Testis (tissue), 2 donors: ENCODE measurements at regions not wholly inside any gene's neighbourhood (a gene's known extent, or its start where the extent isn't known, plus 50 kb on each side); places are given as distances from the start of the nearest gene placed in this dataset.

Source experiments
- DNase-seq: peaks from one replicate; pipeline ENCODE4 v3.0.0-alpha.2; 2019
- H3K27ac ChIP-seq, 2 donors: fragments of 200-600 bp; sonication (generic); one replicate each; pipeline ENCODE4 v1.5.1; 2019
- H3K27me3 ChIP-seq: fragments of 200-600 bp; sonication (generic); one replicate; pipeline ENCODE4 v1.5.1; 2019
- H3K36me3 ChIP-seq: fragments of 200-600 bp; sonication (generic); one replicate; pipeline ENCODE4 v1.5.1; 2017; ENCODE audit warnings: low read depth; ENCODE audit errors: missing control alignments
- H3K4me1 ChIP-seq: fragments of 200-600 bp; sonication (generic); one replicate; pipeline ENCODE4 v1.5.1; 2019
- H3K4me3 ChIP-seq, 2 donors: fragments of 200-600 bp; sonication (generic); one replicate each; pipeline ENCODE4 v1.5.1; 2017 to 2019
- H3K9me3 ChIP-seq: fragments of 200-600 bp; sonication (generic); one replicate; pipeline ENCODE4 v1.5.1; 2017
- POLR2A ChIP-seq: fragments of 450-650 bp; IDR thresholded peaks from one replicate; pipeline ENCODE4 v1.6.1; 2017; ENCODE audit warnings: antibody characterized with exemption, mild to moderate bottlenecking, moderate library complexity
- WGBS, 2 donors: methylation state at CpG; one replicate each; pipeline ENCODE4 v1.1.5; 2018; 5-methylcytosine and 5-hydroxymethylcytosine counted together
- intact Hi-C: fragments of 100-400 bp; cut with DNase I; formaldehyde crosslinking; loops from one replicate; pipeline ENCODE4 v1.15.1; 2023; ENCODE audit warnings: low total_unique reads
- TF ChIP-seq, protein P1 (sequence below), 3 experiments: fragments of 450-650 bp in 2 of 3; fragments of 200-600 bp in 1 of 3; sonication (generic) in 1 of 3; IDR thresholded peaks; one replicate each; pipeline ENCODE4 v1.5.1; 2016 to 2019; ENCODE audit warnings: antibody characterized with exemption in 3 of 3, mild to moderate bottlenecking in 2 of 3, moderate library complexity in 1 of 3

DNA sequence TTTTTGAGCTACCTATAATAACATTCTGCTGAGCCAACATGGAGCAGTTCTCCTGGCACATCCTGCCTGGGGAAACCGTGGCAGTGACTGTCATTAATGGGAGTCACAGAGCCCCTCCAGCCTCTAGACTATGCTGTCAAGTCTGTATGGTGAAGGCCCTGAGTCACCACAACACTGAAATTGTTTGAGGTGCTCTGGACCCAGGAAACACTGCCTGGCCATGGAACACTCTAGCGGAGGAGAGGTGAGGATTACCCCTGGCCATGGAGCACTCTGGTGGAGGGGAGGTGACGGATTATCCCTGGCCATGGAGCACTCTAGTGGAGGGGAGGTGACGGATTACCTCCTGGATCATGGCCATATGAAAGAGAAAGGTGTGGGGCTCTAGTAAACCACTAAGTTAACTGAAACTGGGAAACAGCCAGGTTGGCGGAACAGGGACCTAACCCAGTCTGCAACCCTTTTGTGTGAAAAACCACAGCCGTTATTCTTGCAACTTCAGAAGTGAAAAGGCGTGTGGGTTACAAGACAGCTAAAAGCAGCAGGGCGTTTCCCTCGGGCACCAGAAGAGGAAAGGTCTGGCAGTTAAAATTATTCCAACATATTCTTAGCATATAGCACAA, 156.7 kb downstream of the KCNJ12 start:
- Histone ChIP-seq H3K27me3 (no peaks in the 10 kb centered on the region), H3K27ac (no peak overlapping the region), H3K4me3 (no peak overlapping the region), H3K36me3 (no peaks in the 10 kb centered on the region), H3K9me3 (no peaks in the 10 kb centered on the region), H3K4me1 (no peaks in the 10 kb centered on the region)
- TF ChIP-seq, protein P1, sequence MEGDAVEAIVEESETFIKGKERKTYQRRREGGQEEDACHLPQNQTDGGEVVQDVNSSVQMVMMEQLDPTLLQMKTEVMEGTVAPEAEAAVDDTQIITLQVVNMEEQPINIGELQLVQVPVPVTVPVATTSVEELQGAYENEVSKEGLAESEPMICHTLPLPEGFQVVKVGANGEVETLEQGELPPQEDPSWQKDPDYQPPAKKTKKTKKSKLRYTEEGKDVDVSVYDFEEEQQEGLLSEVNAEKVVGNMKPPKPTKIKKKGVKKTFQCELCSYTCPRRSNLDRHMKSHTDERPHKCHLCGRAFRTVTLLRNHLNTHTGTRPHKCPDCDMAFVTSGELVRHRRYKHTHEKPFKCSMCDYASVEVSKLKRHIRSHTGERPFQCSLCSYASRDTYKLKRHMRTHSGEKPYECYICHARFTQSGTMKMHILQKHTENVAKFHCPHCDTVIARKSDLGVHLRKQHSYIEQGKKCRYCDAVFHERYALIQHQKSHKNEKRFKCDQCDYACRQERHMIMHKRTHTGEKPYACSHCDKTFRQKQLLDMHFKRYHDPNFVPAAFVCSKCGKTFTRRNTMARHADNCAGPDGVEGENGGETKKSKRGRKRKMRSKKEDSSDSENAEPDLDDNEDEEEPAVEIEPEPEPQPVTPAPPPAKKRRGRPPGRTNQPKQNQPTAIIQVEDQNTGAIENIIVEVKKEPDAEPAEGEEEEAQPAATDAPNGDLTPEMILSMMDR (IDR thresholded peaks at IDR 0.05) = no peak
- TF ChIP-seq POLR2A = no peak
- intact Hi-C loops = no loop called here
- 92 to 93% methylated on average over 9 of the region's 9 CpGs for WGBS, 2 donors
- DNase-seq = no peak

DNA sequence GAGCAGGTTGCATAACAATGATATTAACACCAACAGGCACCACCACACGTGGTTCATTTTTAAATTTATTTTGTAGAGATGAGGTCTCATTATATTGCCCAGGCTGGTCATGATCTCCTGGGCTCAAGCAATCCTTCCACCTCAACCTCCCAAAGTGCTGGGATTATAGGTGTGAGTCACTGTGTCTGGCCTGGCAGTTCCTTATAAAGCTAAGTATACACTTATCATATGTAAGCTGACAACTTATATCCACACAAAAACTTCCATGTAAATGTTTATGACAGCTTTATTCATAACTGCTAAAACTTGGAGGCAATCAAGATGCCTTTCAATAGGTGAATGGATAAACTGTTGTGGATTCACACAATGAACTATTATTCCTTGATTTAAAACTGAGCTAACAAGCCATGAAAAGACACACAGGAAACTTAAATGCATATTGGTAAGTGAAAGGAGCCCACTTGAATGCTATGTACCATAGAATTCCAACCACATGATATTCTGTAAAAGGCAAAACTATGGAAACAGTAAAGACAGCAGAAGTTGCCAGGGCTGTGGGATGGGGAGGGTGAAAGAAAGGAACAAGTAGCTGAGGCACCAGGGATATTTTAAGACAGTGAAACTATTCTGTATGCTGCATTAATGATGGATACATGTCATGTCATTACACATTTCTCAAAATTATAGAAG, 156.5 kb upstream of the KCNJ18 start:
- H3K27ac ChIP-seq = no peak overlapping the region
- no peaks in the 10 kb centered on the region for H3K9me3 ChIP-seq
- intact Hi-C loops = no loop called here
- no peaks in the 10 kb centered on the region for H3K27me3 ChIP-seq
- WGBS, 2 donors = 71% methylated on average over 1 of the region's 1 CpG
- TF ChIP-seq, protein P1 (IDR thresholded peaks at IDR 0.05) = no peak
- no peak for TF ChIP-seq POLR2A
- DNase-seq = no peak
- H3K4me3 ChIP-seq = no peak overlapping the region
- no peaks in the 10 kb centered on the region for H3K36me3 ChIP-seq
- H3K4me1 ChIP-seq = no peaks in the 10 kb centered on the region

DNA sequence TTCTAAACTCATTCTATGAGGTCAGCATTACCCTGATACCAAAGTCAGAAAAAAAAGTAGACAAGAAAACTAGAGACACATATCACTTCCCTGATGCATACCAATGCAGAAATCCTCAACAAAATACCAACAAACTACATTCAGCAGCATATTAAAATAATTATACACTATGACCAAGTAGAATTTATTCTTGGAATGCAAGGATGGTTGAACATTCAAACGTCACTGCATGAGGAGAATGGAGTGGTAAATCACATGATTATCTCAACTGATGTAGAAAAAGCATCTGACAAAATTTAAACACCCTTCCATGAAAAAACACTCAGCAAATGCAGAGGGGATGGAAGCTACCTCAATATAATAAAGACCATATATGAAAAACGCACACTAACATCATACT, 155.0 kb upstream of the KCNJ18 start:
- intact Hi-C loops = no loop called here
- 87 to 93% methylated on average over 2 of the region's 2 CpGs for WGBS, 2 donors
- H3K36me3 ChIP-seq = no peaks in the 10 kb centered on the region
- H3K9me3 ChIP-seq = no peaks in the 10 kb centered on the region
- no peak overlapping the region for H3K27ac ChIP-seq
- no peaks in the 10 kb centered on the region for H3K4me1 ChIP-seq
- TF ChIP-seq, protein P1 (IDR thresholded peaks at IDR 0.05) = no peak
- no peak for TF ChIP-seq POLR2A
- H3K27me3 ChIP-seq = no peaks in the 10 kb centered on the region
- DNase-seq = no peak
- no peak overlapping the region for H3K4me3 ChIP-seq

DNA sequence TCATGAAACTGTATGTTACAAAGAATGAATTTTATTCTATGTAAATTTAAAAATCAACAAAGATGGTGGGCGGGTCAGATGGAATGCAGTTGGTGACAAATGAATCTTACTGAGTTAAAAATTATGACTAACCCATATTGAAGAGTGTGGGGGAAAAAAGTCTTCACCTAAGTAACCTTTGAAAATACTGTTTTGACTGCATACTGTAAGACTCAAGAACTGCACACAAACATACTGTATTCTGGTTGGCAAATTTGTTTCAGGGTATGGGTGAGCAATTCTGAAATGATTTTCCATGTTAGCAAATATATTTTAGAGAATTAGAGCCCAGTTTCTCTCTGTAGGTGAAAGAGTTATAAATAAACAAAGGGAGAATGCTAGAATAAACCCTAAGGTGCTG, 153.7 kb upstream of the KCNJ18 start:
- Histone ChIP-seq H3K27me3 (no peaks in the 10 kb centered on the region), H3K36me3 (no peaks in the 10 kb centered on the region), H3K4me3 (no peak overlapping the region), H3K27ac (no peak overlapping the region), H3K9me3 (no peaks in the 10 kb centered on the region), H3K4me1 (no peaks in the 10 kb centered on the region)
- no peak for TF ChIP-seq POLR2A
- TF ChIP-seq, protein P1 (IDR thresholded peaks at IDR 0.05) = no peak
- WGBS, 2 donors = 94 to 96% methylated on average over 1 of the region's 1 CpG
- DNase-seq = no peak
- intact Hi-C loops = no loop called here

DNA sequence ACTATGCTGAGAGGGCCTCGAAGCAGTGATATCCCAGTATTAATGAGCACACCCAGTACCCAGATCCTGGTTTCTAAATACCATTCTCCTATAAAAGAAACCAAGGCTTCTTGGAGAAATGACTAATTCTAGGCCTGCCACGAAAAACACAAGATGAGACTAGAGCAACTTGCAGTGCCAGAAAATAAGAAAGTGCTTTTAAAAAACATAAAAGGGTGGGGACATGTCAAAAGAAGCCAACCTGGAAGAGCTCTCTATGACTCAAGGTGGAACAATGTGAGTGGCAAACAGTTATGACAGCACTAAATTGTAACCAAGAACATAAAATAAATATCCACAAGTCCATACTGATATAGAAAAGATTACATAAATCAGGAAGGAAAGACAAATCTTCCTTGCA, 153.2 kb upstream of the KCNJ18 start:
- H3K27ac ChIP-seq = no peak overlapping the region
- intact Hi-C loops = no loop called here
- 48 to 50% methylated on average over 2 of the region's 2 CpGs for WGBS, 2 donors

More for the DNA sequence above, 153.2 kb upstream of the KCNJ18 start:
- no peaks in the 10 kb centered on the region for H3K9me3 ChIP-seq
- TF ChIP-seq POLR2A = no peak
- TF ChIP-seq, protein P1 (IDR thresholded peaks at IDR 0.05) = no peak
- no peak overlapping the region for H3K4me3 ChIP-seq
- no peaks in the 10 kb centered on the region for H3K36me3 ChIP-seq
- H3K4me1 ChIP-seq = no peaks in the 10 kb centered on the region
- DNase-seq = no peak
- no peaks in the 10 kb centered on the region for H3K27me3 ChIP-seq
